ENCODE measurements at regions not wholly inside any gene's neighbourhood (a gene's known extent, or its start where the extent isn't known, plus 50 kb on each side); places are given as distances from the start of the nearest gene placed in this dataset.

GRCh38 chr17:70317421-70317820 is 148.1 kb downstream of the KCNJ2 start:
- TF ChIP-seq CTCF (conservative IDR thresholded peaks at IDR 0.05; ENCODE audit: low read depth, low read length) (no peak), EZH2 (IDR thresholded peaks at IDR 0.05; ENCODE audit: borderline replicate concordance, low read depth, low read length, poor library complexity, severe bottlenecking) (no peak)
